OCI-LY1 (cell line): ENCODE measurements at regions not wholly inside any gene's neighbourhood (a gene's known extent, or its start where the extent isn't known, plus 50 kb on each side); places are given as distances from the start of the nearest gene placed in this dataset.

ENCODE experiments used
- CTCF ChIP-seq: fragments of 200-600 bp; sonication (generic), shearing (Covaris generic); IDR thresholded peaks from 2 replicates; pipeline ENCODE4 v1.5.1; 2017; ENCODE audit warnings: mild to moderate bottlenecking, antibody characterized with exemption, low read length, moderate library complexity, mixed read lengths
- EZH2 ChIP-seq: fragments of 200-600 bp; sonication (generic), shearing (Covaris generic); IDR thresholded peaks from 2 replicates; pipeline ENCODE4 v1.8.0; 2017; ENCODE audit warnings: borderline replicate concordance, mixed run types, mild to moderate bottlenecking, antibody characterized with exemption, low read length, moderate library complexity, mixed read lengths

- TF ChIP-seq CTCF (no peak), EZH2 (no peak)
Observed at GRCh38 chr10:89869180-89869579, 167.8 kb downstream of the KIF20B start.
